ENCODE measurements at regions not wholly inside any gene's neighbourhood (a gene's known extent, or its start where the extent isn't known, plus 50 kb on each side); places are given as distances from the start of the nearest gene placed in this dataset.

- H3K27ac ChIP-seq (ENCODE audit: low read depth in 1 of 2, low read length in 2 of 2) = no peak overlapping the region
- DNase-seq (no peak), ATAC-seq (ENCODE audit: poor library complexity) (no peak)
- Mint-ChIP-seq H3K4me1 (ENCODE audit: low read depth) (peaks cover 3% of the 10 kb centered on the region), H3K27me3 (no peaks in the 10 kb centered on the region), H3K27ac (no peak overlapping the region), H3K9me3 (peaks cover 1% of the 10 kb centered on the region), H3K36me3 (ENCODE audit: low read depth) (no peaks in the 10 kb centered on the region), H3K4me3 (no peak overlapping the region)
- POLR2A ChIA-PET = no interaction called here
- H3K4me3 ChIP-seq (ENCODE audit: low read length) = no peak overlapping the region
- no peaks in the 10 kb centered on the region for H3K36me3 ChIP-seq (ENCODE audit: insufficient read depth, low read length)
- CTCF ChIA-PET = no interaction called here
- H3K9me3 ChIP-seq (ENCODE audit: control insufficient read depth in 1 of 2, insufficient read depth in 1 of 2, low read length in 2 of 2) = peaks cover 0 to 20% of the 10 kb centered on the region in 2 experiments
- intact Hi-C loops (cut with DNase I, micrococcal nuclease) = no loop called here
- no peaks in the 10 kb centered on the region for H3K27me3 ChIP-seq (ENCODE audit: control insufficient read depth in 1 of 2, insufficient read depth in 2 of 2, low read length in 2 of 2)
- no peak for TF ChIP-seq CTCF (IDR thresholded peaks at IDR 0.05)
- no peaks in the 10 kb centered on the region for H3K4me1 ChIP-seq (ENCODE audit: insufficient read depth, low read length)
Measured at GRCh38 chr7:52297128-52297527, 738.3 kb upstream of the POM121L12 start.

GRCh38 chr7:52294942-52295341 is 740.5 kb upstream of the POM121L12 start:
- H3K27ac ChIP-seq (ENCODE audit: low read depth in 1 of 2, low read length in 2 of 2) = no peak overlapping the region
- Mint-ChIP-seq H3K9me3 (peaks cover 2% of the 10 kb centered on the region), H3K27me3 (no peaks in the 10 kb centered on the region), H3K4me3 (no peak overlapping the region), H3K36me3 (ENCODE audit: low read depth) (no peaks in the 10 kb centered on the region), H3K4me1 (ENCODE audit: low read depth) (no peaks in the 10 kb centered on the region), H3K27ac (no peak overlapping the region)
- no peak for TF ChIP-seq CTCF (IDR thresholded peaks at IDR 0.05)
- no peak overlapping the region for H3K4me3 ChIP-seq (ENCODE audit: low read length)
- POLR2A ChIA-PET = no interaction called here
- DNase-seq = no peak
- no peak for ATAC-seq (ENCODE audit: poor library complexity)
- CTCF ChIA-PET = interaction anchor here (0.6 kb wide), 1 partner anchor 10 kb away, joined by 4 read pairs; no protein-coding TSS in a partner anchor
- H3K4me1 ChIP-seq (ENCODE audit: insufficient read depth, low read length) = no peaks in the 10 kb centered on the region
- intact Hi-C loops (cut with DNase I, micrococcal nuclease) = no loop called here
- no peaks in the 10 kb centered on the region for H3K27me3 ChIP-seq (ENCODE audit: control insufficient read depth in 1 of 2, insufficient read depth in 2 of 2, low read length in 2 of 2)
- H3K9me3 ChIP-seq (ENCODE audit: control insufficient read depth in 1 of 2, insufficient read depth in 1 of 2, low read length in 2 of 2) = peaks cover 0 to 11% of the 10 kb centered on the region in 2 experiments
- H3K36me3 ChIP-seq (ENCODE audit: insufficient read depth, low read length) = no peaks in the 10 kb centered on the region

- DNase-seq = no peak
- ChIA-PET POLR2A (no interaction called here), CTCF (no interaction called here)
- Mint-ChIP-seq H3K27me3 (no peaks in the 10 kb centered on the region), H3K4me1 (ENCODE audit: low read depth) (peaks cover 5% of the 10 kb centered on the region), H3K4me3 (no peak overlapping the region), H3K27ac (no peak overlapping the region), H3K9me3 (peaks cover 2% of the 10 kb centered on the region), H3K36me3 (ENCODE audit: low read depth) (no peaks in the 10 kb centered on the region)
- no peaks in the 10 kb centered on the region for H3K4me1 ChIP-seq (ENCODE audit: insufficient read depth, low read length)
- no peaks in the 10 kb centered on the region for H3K27me3 ChIP-seq (ENCODE audit: control insufficient read depth in 1 of 2, insufficient read depth in 2 of 2, low read length in 2 of 2)
- peaks cover 0 to 3% of the 10 kb centered on the region in 2 experiments for H3K9me3 ChIP-seq (ENCODE audit: control insufficient read depth in 1 of 2, insufficient read depth in 1 of 2, low read length in 2 of 2)
- no peak for TF ChIP-seq CTCF (IDR thresholded peaks at IDR 0.05)
- H3K4me3 ChIP-seq (ENCODE audit: low read length) = no peak overlapping the region
- ATAC-seq (ENCODE audit: poor library complexity) = no peak
- H3K36me3 ChIP-seq (ENCODE audit: insufficient read depth, low read length) = no peaks in the 10 kb centered on the region
- intact Hi-C loops (cut with DNase I, micrococcal nuclease) = no loop called here
- H3K27ac ChIP-seq (ENCODE audit: low read depth in 1 of 2, low read length in 2 of 2) = no peak overlapping the region
Measured at GRCh38 chr7:52289247-52289646, 746.2 kb upstream of the POM121L12 start.

All from CD4-positive, alpha-beta T cell (primary cell).